ENCODE measurements at regions not wholly inside any gene's neighbourhood (a gene's known extent, or its start where the extent isn't known, plus 50 kb on each side); places are given as distances from the start of the nearest gene placed in this dataset.

GRCh38 chr6:48961781-48962415 lies 501.2 kb downstream of the MMUT start:
- no peaks in the 10 kb centered on the region for H3K36me3 ChIP-seq (ENCODE audit: control insufficient read depth in 2 of 2, insufficient read depth in 2 of 2, low read length in 1 of 2)
- no peaks in the 10 kb centered on the region for H3K9me3 ChIP-seq (replicated peaks; ENCODE audit: control insufficient read depth, insufficient read depth, low read length)
- no peak overlapping the region for H3K9ac ChIP-seq (ENCODE audit: control insufficient read depth, insufficient read depth, low read length)
- DNase-seq (ENCODE audit: low read depth, low spot score) (no peak), ATAC-seq (no peak), FAIRE-seq (no peak)
- H3K79me2 ChIP-seq (ENCODE audit: control insufficient read depth, insufficient read depth, low read length), result no peaks in the 10 kb centered on the region
- ChIA-PET POLR2A (no interaction called here), SMC1A (ENCODE audit: uncharacterized antibody, unreplicated experiment) (no interaction called here), CTCF (interaction anchor here (1.1 kb wide), 1 partner anchor 35 kb away, joined by 3 read pairs; no protein-coding TSS in a partner anchor), RAD21 (ENCODE audit: unreplicated experiment) (no interaction called here)
- no peak overlapping the region for H3K4me2 ChIP-seq (ENCODE audit: control insufficient read depth, insufficient read depth)
- WGBS (ENCODE audit: insufficient coverage, insufficient replicate concordance, low lambda C conversion rate, missing lambda C conversion rate), result 23% methylated on average over 4 of the region's 4 CpGs
- H3K27me3 ChIP-seq (replicated peaks in 1 of 2; ENCODE audit: control insufficient read depth in 2 of 2, insufficient read depth in 2 of 2, low read length in 1 of 2), result no peaks in the 10 kb centered on the region
- no peak overlapping the region for H3K27ac ChIP-seq (ENCODE audit: control insufficient read depth, insufficient read depth)
- H4K20me1 ChIP-seq (ENCODE audit: control insufficient read depth, insufficient read depth), result no peaks in the 10 kb centered on the region
- BruUV-seq (replicated peaks), result no TSS peak
- H3K4me3 ChIP-seq, result no peak overlapping the region
- no peak overlapping the region for H2AFZ ChIP-seq (ENCODE audit: control insufficient read depth, low read depth, low read length)
- in situ Hi-C loops (cut with MboI) (no loop called here), intact Hi-C loops (cut with micrococcal nuclease; ENCODE audit: unreplicated experiment) (loop anchor here (1.0 kb wide), 1 partner anchor 9 kb away; no protein-coding TSS in a partner anchor)
- TF ChIP-seq YBX1 (IDR thresholded peaks at IDR 0.05), result no peak
- no peaks in the 10 kb centered on the region for H3K4me1 ChIP-seq (ENCODE audit: control insufficient read depth, insufficient read depth, low read length)

- POLR2A ChIA-PET, result no interaction called here
- intact Hi-C loops (cut with micrococcal nuclease; ENCODE audit: unreplicated experiment), result no loop called here
Observed at GRCh38 chr6:48959251-48960060, 503.6 kb downstream of the MMUT start.

More at GRCh38 chr6:48959251-48960060, 503.6 kb downstream of the MMUT start:
- no peak overlapping the region for H2AFZ ChIP-seq (ENCODE audit: control insufficient read depth, low read depth, low read length)
- no peak overlapping the region for H3K4me2 ChIP-seq (ENCODE audit: control insufficient read depth, insufficient read depth)
- no TSS peak for BruUV-seq (replicated peaks)
- H3K27ac ChIP-seq (ENCODE audit: control insufficient read depth, insufficient read depth), result no peak overlapping the region
- no peaks in the 10 kb centered on the region for H3K36me3 ChIP-seq (ENCODE audit: control insufficient read depth in 2 of 2, insufficient read depth in 2 of 2, low read length in 1 of 2)
- under 1% methylated on average over 6 of the region's 6 CpGs for WGBS (ENCODE audit: insufficient coverage, insufficient replicate concordance, low lambda C conversion rate, missing lambda C conversion rate)
- DNase-seq (ENCODE audit: low read depth, low spot score) (no peak), ATAC-seq (no peak), FAIRE-seq (no peak)
- no peaks in the 10 kb centered on the region for H3K4me1 ChIP-seq (ENCODE audit: control insufficient read depth, insufficient read depth, low read length)
- ChIA-PET CTCF (interaction anchor here (1.1 to 1.4 kb wide), 2 partner anchors 12 kb away, joined by 3 to 4 read pairs; no protein-coding TSS in a partner anchor), SMC1A (ENCODE audit: uncharacterized antibody, unreplicated experiment) (interaction anchor here (0.6 kb wide), 1 partner anchor 1036 kb away, joined by 3 read pairs; no protein-coding TSS in a partner anchor), RAD21 (ENCODE audit: unreplicated experiment) (no interaction called here)
- no peak overlapping the region for H3K9ac ChIP-seq (ENCODE audit: control insufficient read depth, insufficient read depth, low read length)
- TF ChIP-seq TARDBP (IDR thresholded peaks at IDR 0.05; ENCODE audit: borderline replicate concordance) (no peak), E2F4 (IDR thresholded peaks at IDR 0.05; ENCODE audit: low read depth, low read length) (no peak), BRCA1 (IDR thresholded peaks at IDR 0.05; ENCODE audit: low read depth, low read length) (no peak), NFXL1 (IDR thresholded peaks at IDR 0.05; ENCODE audit: borderline replicate concordance) (no peak), IRF5 (IDR thresholded peaks at IDR 0.05; ENCODE audit: borderline replicate concordance) (no peak), POLR2AphosphoS2 (IDR thresholded peaks at IDR 0.05; ENCODE audit: low read depth, low read length) (no peak), NRF1 (conservative IDR thresholded peaks at IDR 0.05; ENCODE audit: low read depth, low read length) (no peak)
- no peaks in the 10 kb centered on the region for H3K9me3 ChIP-seq (replicated peaks; ENCODE audit: control insufficient read depth, insufficient read depth, low read length)
- no peaks in the 10 kb centered on the region for H3K27me3 ChIP-seq (replicated peaks in 1 of 2; ENCODE audit: control insufficient read depth in 2 of 2, insufficient read depth in 2 of 2, low read length in 1 of 2)
- in situ Hi-C loops (cut with MboI), result no loop called here
- H3K4me3 ChIP-seq, result no peak overlapping the region
- H4K20me1 ChIP-seq (ENCODE audit: control insufficient read depth, insufficient read depth), result no peaks in the 10 kb centered on the region
- H3K79me2 ChIP-seq (ENCODE audit: control insufficient read depth, insufficient read depth, low read length), result no peaks in the 10 kb centered on the region

All from GM12878 (cell line).